Activated naive CD8-positive, alpha-beta T cell treated with anti-CD3 and anti-CD28 coated beads, Interleukin-2, amount 50 U/mL, for 24 hours (primary cell): ENCODE measurements at regions not wholly inside any gene's neighbourhood (a gene's known extent, or its start where the extent isn't known, plus 50 kb on each side); places are given as distances from the start of the nearest gene placed in this dataset.
"Not testable (repeated sequence)": the region's sequence is repeated elsewhere in the genome, so short reads cannot be mapped to it uniquely, and the experiment has no call there.

Experiments used
- ATAC-seq: fragments of 150-1000 bp; cut with Tn5 transposase; one replicate; pipeline ENCODE4 v1.10.0; 2021
- DNase-seq: peaks from one replicate; pipeline ENCODE4 v3.0.0; 2021
- H3K27ac Mint-ChIP-seq: one replicate; pipeline ENCODE4 v1.8.0; 2021; ENCODE audit warnings: mild to moderate bottlenecking, mixed read lengths
- H3K27me3 Mint-ChIP-seq: one replicate; pipeline ENCODE4 v1.8.0; 2021; ENCODE audit warnings: mixed read lengths
- H3K36me3 Mint-ChIP-seq: one replicate; pipeline ENCODE4 v1.8.0; 2021; ENCODE audit warnings: low read depth, mixed read lengths
- H3K4me1 Mint-ChIP-seq: one replicate; pipeline ENCODE4 v1.8.0; 2021; ENCODE audit warnings: mixed read lengths
- H3K4me3 Mint-ChIP-seq: one replicate; pipeline ENCODE4 v1.8.0; 2021; ENCODE audit warnings: mild to moderate bottlenecking, moderate library complexity, mixed read lengths
- H3K9me3 Mint-ChIP-seq: one replicate; pipeline ENCODE4 v1.8.0; 2021; ENCODE audit warnings: mixed read lengths

DNA sequence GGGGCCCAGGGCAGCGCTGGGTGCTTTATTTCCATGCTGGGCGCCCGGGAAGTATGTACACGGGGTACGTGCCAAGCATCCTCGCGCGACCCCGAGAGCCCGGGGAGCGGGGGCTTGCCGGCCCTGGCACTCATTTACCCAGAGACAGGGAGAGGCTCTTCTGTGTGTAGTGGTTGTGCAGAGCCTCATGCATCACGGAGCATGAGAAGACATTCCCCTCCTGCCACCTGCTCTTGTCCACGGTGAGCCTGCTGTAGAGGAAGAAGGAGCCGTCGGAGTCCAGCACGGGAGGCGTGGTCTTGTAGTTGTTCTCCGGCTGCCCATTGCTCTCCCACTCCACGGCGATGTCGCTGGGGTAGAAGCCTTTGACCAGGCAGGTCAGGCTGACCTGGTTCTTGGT is 98.0 kb downstream of the TMEM121 start:
- H3K4me1 Mint-ChIP-seq, H3K27me3 Mint-ChIP-seq, ATAC-seq, H3K27ac Mint-ChIP-seq, H3K4me3 Mint-ChIP-seq, DNase-seq, H3K9me3 Mint-ChIP-seq, H3K36me3 Mint-ChIP-seq: not testable (repeated sequence)

DNA sequence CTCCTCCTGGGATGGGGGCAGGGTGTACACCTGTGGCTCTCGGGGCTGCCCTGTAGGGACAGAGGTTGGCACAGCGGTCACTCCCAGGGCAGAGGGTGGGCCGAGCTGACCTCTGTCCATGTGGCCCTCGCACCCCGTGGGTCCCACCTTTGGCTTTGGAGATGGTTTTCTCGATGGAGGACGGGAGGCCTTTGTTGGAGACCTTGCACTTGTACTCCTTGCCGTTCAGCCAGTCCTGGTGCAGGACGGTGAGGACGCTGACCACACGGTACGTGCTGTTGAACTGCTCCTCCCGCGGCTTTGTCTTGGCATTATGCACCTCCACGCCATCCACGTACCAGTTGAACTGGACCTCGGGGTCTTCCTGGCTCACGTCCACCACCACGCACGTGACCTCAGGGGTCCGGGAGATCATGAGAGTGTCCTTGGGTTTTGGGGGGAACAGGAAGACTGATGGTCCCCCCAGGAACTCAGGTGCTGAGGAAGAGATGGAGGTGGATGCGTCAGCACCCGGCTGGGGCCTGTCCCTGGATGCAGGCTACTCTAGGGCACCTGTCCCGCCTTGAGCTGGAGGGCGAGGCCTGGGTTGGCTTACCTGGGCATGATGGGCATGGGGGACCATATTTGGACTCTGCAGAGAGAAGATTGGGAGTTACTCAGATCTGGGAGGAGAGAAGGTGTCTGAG is 98.5 kb downstream of the TMEM121 start:
- H3K36me3 Mint-ChIP-seq, H3K9me3 Mint-ChIP-seq, H3K27ac Mint-ChIP-seq, H3K4me3 Mint-ChIP-seq, H3K4me1 Mint-ChIP-seq, H3K27me3 Mint-ChIP-seq, DNase-seq, ATAC-seq: not testable (repeated sequence)

GRCh38 chr14:105625448-105625847 is 99.1 kb downstream of the TMEM121 start:
- not testable (repeated sequence) for H3K4me1 Mint-ChIP-seq, H3K4me3 Mint-ChIP-seq, H3K27me3 Mint-ChIP-seq, H3K9me3 Mint-ChIP-seq, ATAC-seq, H3K27ac Mint-ChIP-seq, H3K36me3 Mint-ChIP-seq, DNase-seq

GRCh38 chr14:105626111-105626510 is 99.7 kb downstream of the TMEM121 start:
- H3K9me3 Mint-ChIP-seq, H3K4me1 Mint-ChIP-seq, H3K4me3 Mint-ChIP-seq, H3K27ac Mint-ChIP-seq, DNase-seq, H3K27me3 Mint-ChIP-seq, H3K36me3 Mint-ChIP-seq, ATAC-seq: not testable (repeated sequence)

GRCh38 chr14:105626651-105627050 is 100.3 kb downstream of the TMEM121 start:
- not testable (repeated sequence) for DNase-seq, H3K4me3 Mint-ChIP-seq, H3K36me3 Mint-ChIP-seq, H3K27me3 Mint-ChIP-seq, H3K27ac Mint-ChIP-seq, H3K4me1 Mint-ChIP-seq, H3K9me3 Mint-ChIP-seq
- ATAC-seq: peak; percentile 18

DNA sequence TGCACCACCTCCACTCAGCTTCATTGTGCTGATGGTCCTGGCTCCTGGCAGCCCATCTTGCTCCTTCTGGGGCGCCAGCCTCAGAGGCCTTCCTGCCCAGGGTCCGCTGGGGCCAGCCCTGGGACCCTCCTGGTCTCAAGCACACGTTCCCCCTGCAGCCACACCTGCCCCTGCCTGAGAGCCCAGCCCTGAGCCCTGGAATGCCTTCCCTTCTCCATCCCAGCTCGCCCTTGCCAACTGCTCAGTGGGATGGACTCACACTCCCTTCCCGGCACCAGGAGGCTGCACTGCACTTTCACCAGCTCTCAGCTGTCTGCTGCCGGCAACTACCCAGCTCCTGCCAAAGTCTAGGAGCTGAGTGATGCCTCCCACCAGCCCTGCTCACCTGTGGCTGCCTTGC is 100.9 kb downstream of the TMEM121 start:
- not testable (repeated sequence) for H3K4me1 Mint-ChIP-seq, H3K27me3 Mint-ChIP-seq, H3K27ac Mint-ChIP-seq, ATAC-seq, H3K9me3 Mint-ChIP-seq, DNase-seq, H3K36me3 Mint-ChIP-seq, H3K4me3 Mint-ChIP-seq

- DNase-seq (no peak), ATAC-seq (no peak)
- no peaks in the 10 kb centered on the region for H3K36me3 Mint-ChIP-seq
- H3K27ac Mint-ChIP-seq: no peak overlapping the region
- peaks cover 5% of the 10 kb centered on the region for H3K9me3 Mint-ChIP-seq
- no peak overlapping the region for H3K4me3 Mint-ChIP-seq
- peaks cover 3% of the 10 kb centered on the region for H3K4me1 Mint-ChIP-seq
- H3K27me3 Mint-ChIP-seq: peaks cover 1% of the 10 kb centered on the region
Observed at GRCh38 chr14:105627701-105628100, 101.3 kb downstream of the TMEM121 start.

GRCh38 chr14:105628126-105628525 is 101.7 kb downstream of the TMEM121 start:
- H3K27ac Mint-ChIP-seq, H3K9me3 Mint-ChIP-seq, ATAC-seq, H3K4me3 Mint-ChIP-seq, H3K36me3 Mint-ChIP-seq, H3K27me3 Mint-ChIP-seq, H3K4me1 Mint-ChIP-seq, DNase-seq: not testable (repeated sequence)

- H3K4me3 Mint-ChIP-seq, DNase-seq, H3K27me3 Mint-ChIP-seq, H3K4me1 Mint-ChIP-seq, H3K27ac Mint-ChIP-seq, H3K9me3 Mint-ChIP-seq, H3K36me3 Mint-ChIP-seq: not testable (repeated sequence)
- peak; percentile 16 for ATAC-seq
Observed at GRCh38 chr14:105628531-105629067, 102.2 kb downstream of the TMEM121 start.

DNA sequence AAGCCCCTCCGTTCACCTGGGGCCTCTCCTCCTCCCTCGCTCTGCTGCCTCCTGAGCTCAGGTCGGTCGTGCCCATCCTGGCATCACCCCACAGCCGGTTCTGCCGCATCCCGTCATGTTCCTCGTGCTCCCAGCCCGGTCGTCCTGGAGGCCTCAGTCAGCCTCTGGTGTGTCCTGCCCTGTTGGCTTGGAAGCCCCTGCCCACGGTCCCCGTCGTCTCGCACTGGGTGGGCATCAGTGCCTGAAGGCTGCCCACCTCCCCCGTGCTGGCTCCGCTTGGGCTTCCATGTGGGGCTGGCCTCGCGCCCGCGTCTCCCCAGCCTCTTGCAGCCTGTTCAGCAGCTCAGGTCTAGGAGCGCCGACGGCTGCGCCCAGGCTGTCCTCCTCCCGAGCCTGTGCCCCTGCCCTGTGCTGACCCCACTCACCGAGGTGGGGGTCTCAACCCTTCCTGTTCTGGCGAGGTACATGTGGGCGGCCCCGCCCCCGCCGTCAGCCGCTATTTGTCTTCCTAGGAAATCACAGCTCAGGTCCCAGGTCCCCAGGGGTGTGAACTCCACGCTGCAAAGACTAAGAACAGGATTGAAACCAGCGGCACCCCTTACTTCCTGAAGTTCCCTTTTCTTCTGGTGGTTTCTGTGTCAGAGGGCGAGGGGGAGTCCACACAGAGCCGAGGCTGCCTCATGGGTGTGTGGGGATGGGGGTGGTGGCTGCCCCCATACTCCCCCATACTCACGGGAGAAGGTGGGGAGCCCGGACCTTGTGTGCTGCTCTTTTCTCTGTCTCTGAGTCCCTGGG is 102.9 kb downstream of the TMEM121 start:
- not testable (repeated sequence) for H3K27ac Mint-ChIP-seq, ATAC-seq, H3K36me3 Mint-ChIP-seq, H3K4me1 Mint-ChIP-seq, DNase-seq, H3K27me3 Mint-ChIP-seq, H3K9me3 Mint-ChIP-seq
- H3K4me3 Mint-ChIP-seq: peak overlapping the region; percentile 29

DNA sequence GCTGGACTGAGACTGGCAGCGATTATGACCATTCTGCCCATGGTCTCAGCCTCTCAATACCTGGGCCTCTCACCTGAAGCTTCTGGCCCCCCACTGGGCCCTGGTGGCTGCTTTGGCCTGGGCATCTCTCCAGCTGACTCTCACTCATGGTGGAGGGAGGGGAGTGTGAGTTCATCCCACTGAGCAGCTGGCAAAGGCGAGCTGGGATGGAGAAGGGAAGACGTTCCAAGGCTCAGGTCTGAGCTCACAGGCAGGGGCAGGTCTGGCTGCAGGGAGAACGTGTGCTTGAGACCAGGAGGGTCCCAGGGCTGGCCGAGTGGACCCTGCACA is 103.5 kb downstream of the TMEM121 start:
- peaks cover 5% of the 10 kb centered on the region for H3K9me3 Mint-ChIP-seq
- DNase-seq (no peak), ATAC-seq (no peak)
- H3K4me3 Mint-ChIP-seq: no peak overlapping the region
- H3K27me3 Mint-ChIP-seq: no peaks in the 10 kb centered on the region
- H3K27ac Mint-ChIP-seq: no peak overlapping the region
- no peaks in the 10 kb centered on the region for H3K36me3 Mint-ChIP-seq
- peaks cover 3% of the 10 kb centered on the region for H3K4me1 Mint-ChIP-seq

GRCh38 chr14:105630293-105630934 is 104.0 kb downstream of the TMEM121 start:
- DNase-seq, H3K4me1 Mint-ChIP-seq, H3K27ac Mint-ChIP-seq, H3K36me3 Mint-ChIP-seq, H3K9me3 Mint-ChIP-seq, H3K4me3 Mint-ChIP-seq, ATAC-seq, H3K27me3 Mint-ChIP-seq: not testable (repeated sequence)

DNA sequence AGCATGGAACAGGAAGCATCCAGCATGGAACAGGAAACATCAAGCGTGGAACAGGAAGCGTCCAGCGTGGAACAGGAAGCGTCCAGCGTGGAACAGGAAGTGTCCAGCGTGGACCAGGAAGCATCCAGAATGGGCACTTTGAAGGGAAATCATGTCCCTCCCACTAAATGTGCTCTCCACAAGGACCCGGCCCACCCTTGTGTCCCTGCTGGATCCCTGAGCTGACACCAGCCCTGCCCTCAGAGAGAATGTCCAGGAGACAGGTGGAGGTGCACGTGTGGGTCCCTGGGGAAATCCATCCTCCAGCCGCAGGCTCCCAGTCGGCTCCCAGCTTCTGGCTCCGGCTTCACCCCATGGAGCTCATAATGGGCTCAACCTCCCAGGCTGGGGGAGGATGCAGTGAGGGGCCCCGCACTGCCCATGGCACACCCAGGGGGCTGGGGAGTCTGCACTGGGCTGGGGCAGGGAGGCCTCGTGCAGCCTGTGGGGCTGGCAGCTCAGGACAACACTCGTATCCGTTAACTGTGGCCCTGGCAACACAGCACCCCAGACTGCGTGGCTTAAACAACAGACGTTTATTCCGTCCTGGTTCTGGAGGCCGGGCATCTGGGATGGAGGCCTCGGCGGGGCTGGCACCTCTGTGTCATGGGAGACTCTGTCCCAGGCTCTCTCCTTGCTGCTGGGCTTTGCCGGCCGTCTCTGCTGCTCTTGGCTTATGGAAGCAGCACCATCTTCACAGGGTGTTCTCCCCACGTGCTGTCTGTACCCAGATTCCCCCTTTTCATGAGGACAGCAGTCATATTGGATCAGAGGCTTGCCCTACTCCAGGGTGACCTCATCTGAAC is 104.8 kb downstream of the TMEM121 start:
- not testable (repeated sequence) for H3K4me3 Mint-ChIP-seq, H3K9me3 Mint-ChIP-seq, H3K27me3 Mint-ChIP-seq, H3K36me3 Mint-ChIP-seq, DNase-seq, H3K27ac Mint-ChIP-seq, ATAC-seq, H3K4me1 Mint-ChIP-seq

DNA sequence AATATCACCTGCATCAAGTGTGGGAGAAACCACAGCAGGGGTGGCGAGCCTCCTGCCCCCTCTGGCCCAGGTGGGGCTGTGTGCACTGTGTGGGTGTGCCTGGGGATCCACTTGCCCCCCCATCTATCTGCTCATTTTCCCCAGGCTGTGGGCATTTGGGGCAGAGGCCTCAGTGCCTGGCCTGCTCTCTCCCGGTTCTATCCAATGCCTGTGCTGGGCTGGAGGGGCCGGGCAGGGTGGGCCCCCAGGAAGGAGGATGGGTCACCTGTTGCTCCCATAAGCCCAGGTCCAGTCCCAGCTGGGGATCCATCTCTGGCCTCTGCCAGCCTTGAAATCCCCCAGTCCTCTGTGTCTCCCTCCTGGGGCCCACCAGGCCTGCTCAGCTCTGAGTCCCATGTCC is 105.6 kb downstream of the TMEM121 start:
- Mint-ChIP-seq H3K36me3 (no peaks in the 10 kb centered on the region), H3K27ac (no peak overlapping the region), H3K27me3 (no peaks in the 10 kb centered on the region), H3K9me3 (peaks cover 5% of the 10 kb centered on the region), H3K4me3 (no peak overlapping the region), H3K4me1 (peaks cover 9% of the 10 kb centered on the region)
- DNase-seq (no peak), ATAC-seq (no peak)
